Aorta (tissue), 5 donors: ENCODE measurements at regions not wholly inside any gene's neighbourhood (a gene's known extent, or its start where the extent isn't known, plus 50 kb on each side); places are given as distances from the start of the nearest gene placed in this dataset.

Experiments
- ATAC-seq: fragments of 200-7000 bp; cut with Tn5 transposase; one replicate; pipeline ENCODE4 v1.9.1; 2022; ENCODE audit warnings: moderate library complexity; ENCODE audit not compliant: low FRiP score
- DNase-seq, 2 donors: peaks; one replicate each; pipeline ENCODE4 v3.0.0-alpha.2; 2020
- H3K27ac ChIP-seq, 2 donors: one replicate each; pipeline ENCODE4 v1.5.1; 2013; ENCODE audit warnings: low read length in 2 of 2, mild to moderate bottlenecking in 2 of 2, moderate library complexity in 2 of 2, control low read depth in 1 of 2, inconsistent platforms in 1 of 2, low read depth in 1 of 2
- H3K27me3 ChIP-seq, 2 donors: one replicate each; pipeline ENCODE4 v1.6.1; 2013; ENCODE audit warnings: control low read depth in 1 of 2, low read length in 1 of 2, mild to moderate bottlenecking in 1 of 2, moderate library complexity in 1 of 2; ENCODE audit not compliant: insufficient read depth in 2 of 2, control insufficient read depth in 1 of 2
- H3K36me3 ChIP-seq, 2 donors: one replicate each; pipeline ENCODE4 v1.6.1; 2013; ENCODE audit warnings: control low read depth in 1 of 2, low read length in 1 of 2, mild to moderate bottlenecking in 1 of 2; ENCODE audit not compliant: insufficient read depth in 2 of 2, control insufficient read depth in 1 of 2
- H3K4me1 ChIP-seq, 2 donors: one replicate each; pipeline ENCODE4 v1.6.1; 2013; ENCODE audit warnings: low read length in 2 of 2, control low read depth in 1 of 2, mild to moderate bottlenecking in 1 of 2, moderate library complexity in 1 of 2; ENCODE audit not compliant: insufficient read depth in 2 of 2, control insufficient read depth in 1 of 2
- H3K4me3 ChIP-seq, 2 donors: one replicate each; pipeline ENCODE4 v1.5.1; 2013; ENCODE audit warnings: low read length in 2 of 2, control low read depth in 1 of 2, mild to moderate bottlenecking in 1 of 2
- H3K9me3 ChIP-seq: one replicate; pipeline ENCODE4 v1.6.1; 2013; ENCODE audit warnings: mild to moderate bottlenecking, low read length; ENCODE audit not compliant: control insufficient read depth
- WGBS, 2 donors: extraction: QIAGEN DNeasy Blood & Tissue Kit; methylation state at CpG; one replicate each; pipeline ENCODE4 v1.1.7; 2013; 5-methylcytosine and 5-hydroxymethylcytosine counted together
- intact Hi-C, 2 donors: fragments of 100-400 bp; cut with DNase I; formaldehyde crosslinking; loops; one replicate each; pipeline versions ENCODE4 v1.14.2 to v1.15.0; 2022
- donor health status: healthy with polysubstance abuse.
- donor health status: Bipolar disorder and iron deficiency.
- donor health status: DM: no; HTN: no; CAD: no.
- donor health status: DM: no; HTN: no; CAD: no.
- donor health status: DM: yes; HTN: yes; CAD: no.

DNA sequence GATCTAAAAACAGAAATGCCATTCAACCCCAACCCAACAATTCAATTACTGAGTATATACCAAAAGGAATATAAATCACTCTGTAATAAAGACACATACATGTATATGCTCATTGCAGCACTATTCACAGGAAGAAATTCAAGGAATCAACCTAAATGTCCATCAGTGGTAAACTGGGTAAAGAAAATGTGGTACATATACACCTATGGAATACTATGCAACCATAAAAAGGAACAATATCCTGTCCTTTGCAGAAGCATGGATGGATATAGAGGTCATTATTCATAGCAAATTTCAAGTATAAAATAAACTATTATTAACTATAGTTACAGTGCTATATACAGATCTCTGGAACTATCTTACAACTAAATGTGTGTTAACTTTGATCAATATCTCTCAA lies 599.3 kb downstream of the CDH11 start:
- intact Hi-C loops: no loop called here
- Histone ChIP-seq H3K27me3 (no peaks in the 10 kb centered on the region), H3K36me3 (no peaks in the 10 kb centered on the region), H3K4me3 (no peak overlapping the region), H3K9me3 (no peaks in the 10 kb centered on the region), H3K4me1 (no peaks in the 10 kb centered on the region), H3K27ac (no peak overlapping the region)
- no peak for ATAC-seq
- no peak for DNase-seq

DNA sequence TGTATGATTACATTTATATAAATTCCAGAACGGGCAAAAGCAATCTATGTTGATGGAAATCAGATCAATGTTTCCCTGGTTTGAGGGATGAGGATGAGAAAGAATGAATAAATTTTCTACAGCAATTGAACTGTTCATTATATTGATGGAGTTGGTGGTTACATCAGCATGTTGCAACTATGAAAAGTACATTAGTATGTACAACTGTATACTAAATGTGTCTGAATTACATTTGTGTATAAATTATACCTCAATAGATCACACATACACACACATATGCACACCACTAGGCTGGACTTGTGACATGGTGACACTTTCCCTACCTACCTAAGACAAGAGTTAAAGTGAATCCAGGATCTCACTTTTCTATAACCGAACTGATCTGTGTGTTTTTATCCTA lies 608.0 kb downstream of the CDH11 start:
- ATAC-seq (no peak), DNase-seq (no peak)
- Histone ChIP-seq H3K27me3 (no peaks in the 10 kb centered on the region), H3K4me1 (no peaks in the 10 kb centered on the region), H3K4me3 (no peak overlapping the region), H3K36me3 (no peaks in the 10 kb centered on the region), H3K9me3 (no peaks in the 10 kb centered on the region), H3K27ac (no peak overlapping the region)
- 89 to 96% methylated on average over 2 of the region's 2 CpGs for WGBS, 2 donors
- intact Hi-C loops: no loop called here

DNA sequence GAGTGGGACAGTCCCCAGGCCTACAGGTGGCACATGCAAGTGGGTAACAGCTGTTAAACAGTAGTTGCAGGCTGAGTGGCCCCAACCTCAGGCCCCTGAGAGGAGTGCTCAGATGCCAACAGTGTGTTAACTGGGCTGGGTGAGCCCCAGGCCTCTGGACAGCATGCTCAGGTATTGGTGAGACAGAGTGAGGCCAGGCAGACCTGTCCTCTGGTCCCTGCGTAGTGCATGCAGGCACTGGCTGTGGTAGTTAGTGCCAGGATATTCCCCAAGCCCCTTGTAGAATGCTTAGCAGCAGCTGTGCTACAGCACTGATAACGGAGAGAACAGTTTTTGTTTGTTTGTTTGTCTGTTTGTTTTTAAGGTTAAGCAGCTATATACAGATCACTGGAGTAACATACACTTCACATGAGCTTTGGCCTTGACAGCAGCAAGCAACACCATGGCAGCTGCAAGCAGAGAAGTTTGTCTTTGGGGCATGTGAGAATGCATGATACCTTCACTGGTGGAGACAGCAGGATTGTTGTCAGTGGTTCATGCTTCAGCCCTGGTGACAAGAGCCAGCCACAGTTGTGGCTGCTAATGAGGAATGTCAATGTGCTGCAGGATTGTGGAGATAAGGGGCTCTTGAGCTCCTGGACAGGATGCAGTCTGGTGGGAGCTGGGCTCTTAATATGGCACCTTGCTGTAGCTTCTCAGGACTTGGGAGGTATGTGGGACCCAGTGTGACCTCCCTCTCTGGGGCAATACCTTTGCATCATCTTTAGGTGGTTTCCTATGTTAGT lies 614.4 kb downstream of the CDH11 start:
- Histone ChIP-seq H3K4me3 (no peak overlapping the region), H3K27me3 (peaks cover 0 to 1% of the 10 kb centered on the region in 2 donors), H3K27ac (no peak overlapping the region), H3K9me3 (peaks cover 4% of the 10 kb centered on the region), H3K36me3 (no peaks in the 10 kb centered on the region), H3K4me1 (no peaks in the 10 kb centered on the region)
- WGBS, 2 donors: 96 to 98% methylated on average over 2 of the region's 2 CpGs
- intact Hi-C loops: no loop called here
- DNase-seq (no peak), ATAC-seq (no peak)

DNA sequence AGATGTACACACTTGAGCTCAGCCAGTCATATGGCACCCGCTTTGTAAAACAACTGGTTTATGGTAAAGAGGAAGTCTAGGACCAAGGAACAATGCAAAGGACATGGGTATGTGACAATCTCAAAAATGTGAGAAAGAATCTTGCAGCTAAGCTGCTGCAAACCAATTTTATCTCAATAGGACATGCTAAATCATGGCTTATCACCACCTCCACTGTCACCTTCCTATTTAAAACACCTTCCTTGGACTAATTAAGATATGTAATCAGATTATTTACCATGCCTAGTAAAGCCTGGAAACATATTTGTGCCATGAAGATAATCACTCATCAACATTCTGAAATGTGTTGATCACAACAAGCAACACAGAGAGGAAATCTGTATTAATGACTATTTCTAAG lies 622.7 kb downstream of the CDH11 start:
- 97 to 99% methylated on average over 1 of the region's 1 CpG for WGBS, 2 donors
- DNase-seq: no peak
- ATAC-seq: no peak

DNA sequence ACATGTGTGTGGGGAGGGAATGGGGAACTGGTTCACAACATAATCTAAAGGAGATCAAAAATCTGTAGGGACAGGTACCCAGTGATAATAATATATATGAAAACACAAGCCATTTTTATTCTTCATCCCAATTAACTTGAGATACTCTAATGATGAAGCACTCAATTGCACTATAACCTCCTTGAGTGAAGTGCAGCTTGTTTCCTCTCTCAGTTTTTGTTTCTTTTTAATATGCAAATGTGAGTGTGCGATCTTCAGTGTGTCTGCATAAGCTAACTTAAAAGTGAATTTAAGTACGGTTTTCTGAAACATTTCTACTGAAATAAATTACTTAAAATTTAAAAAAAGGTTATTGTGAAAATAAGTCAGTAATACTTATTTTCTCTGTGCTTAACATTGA lies 623.5 kb downstream of the CDH11 start:
- Histone ChIP-seq H3K9me3 (no peaks in the 10 kb centered on the region), H3K27me3 (no peaks in the 10 kb centered on the region), H3K36me3 (no peaks in the 10 kb centered on the region), H3K4me1 (no peaks in the 10 kb centered on the region), H3K27ac (no peak overlapping the region), H3K4me3 (no peak overlapping the region)
- no peak for ATAC-seq
- intact Hi-C loops: no loop called here
- WGBS, 2 donors: 93% methylated on average over 2 of the region's 2 CpGs
- no peak for DNase-seq

More for the DNA sequence above, 622.7 kb downstream of the CDH11 start:
- Histone ChIP-seq H3K27ac (no peak overlapping the region), H3K36me3 (no peaks in the 10 kb centered on the region), H3K27me3 (no peaks in the 10 kb centered on the region), H3K4me1 (no peaks in the 10 kb centered on the region), H3K9me3 (no peaks in the 10 kb centered on the region), H3K4me3 (no peak overlapping the region)
- intact Hi-C loops: no loop called here

DNA sequence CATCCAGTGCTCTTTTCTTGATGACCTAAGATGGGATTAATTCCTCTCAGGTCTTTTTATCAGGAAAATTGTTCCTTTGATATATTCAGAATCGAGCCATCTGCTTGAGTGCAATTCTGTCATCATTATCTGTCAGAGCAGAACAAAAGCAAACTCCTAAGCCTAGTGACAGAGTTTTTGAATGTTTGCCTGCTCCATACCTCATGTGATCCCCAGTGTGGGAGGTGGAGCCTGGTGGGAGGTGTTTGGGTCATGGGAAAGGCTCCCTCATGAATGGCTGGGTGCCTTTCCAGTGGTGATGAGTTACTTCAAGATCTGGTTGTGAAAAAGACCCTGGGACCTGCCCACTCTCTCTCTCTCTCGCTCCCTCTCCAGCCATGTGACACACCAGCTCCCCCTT lies 628.2 kb downstream of the CDH11 start:
- H3K27ac ChIP-seq: no peak overlapping the region
- H3K4me3 ChIP-seq: no peak overlapping the region
- no peaks in the 10 kb centered on the region for H3K9me3 ChIP-seq
- no peaks in the 10 kb centered on the region for H3K4me1 ChIP-seq
- DNase-seq: no peak
- H3K27me3 ChIP-seq: no peaks in the 10 kb centered on the region
- intact Hi-C loops: no loop called here
- 39 to 40% methylated on average over 2 of the region's 2 CpGs for WGBS, 2 donors
- H3K36me3 ChIP-seq: no peaks in the 10 kb centered on the region
- no peak for ATAC-seq

DNA sequence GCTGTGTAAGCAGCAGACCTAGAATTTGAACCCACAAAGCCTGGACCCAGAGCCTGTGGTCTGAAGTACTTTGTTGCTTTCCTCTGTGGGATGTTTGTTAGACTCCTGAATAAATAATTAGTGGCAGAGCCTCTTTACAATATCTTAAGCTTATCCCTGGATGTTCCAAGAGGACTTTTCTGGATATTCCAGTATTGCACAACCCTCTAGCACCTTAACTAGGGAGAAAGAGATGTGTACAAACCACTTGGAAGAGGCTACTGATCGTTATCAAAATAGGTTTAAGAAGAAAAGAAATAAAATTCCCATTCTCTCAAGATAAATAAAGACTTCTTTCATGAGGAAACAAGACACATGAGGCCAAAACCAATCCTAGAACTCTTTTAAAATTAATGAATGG lies 632.4 kb downstream of the CDH11 start:
- 82 to 88% methylated on average over 1 of the region's 1 CpG for WGBS, 2 donors
- ATAC-seq (no peak), DNase-seq (no peak)
- intact Hi-C loops: no loop called here
- Histone ChIP-seq H3K4me1 (no peaks in the 10 kb centered on the region), H3K27ac (no peak overlapping the region), H3K27me3 (no peaks in the 10 kb centered on the region), H3K9me3 (no peaks in the 10 kb centered on the region), H3K36me3 (no peaks in the 10 kb centered on the region), H3K4me3 (no peak overlapping the region)

DNA sequence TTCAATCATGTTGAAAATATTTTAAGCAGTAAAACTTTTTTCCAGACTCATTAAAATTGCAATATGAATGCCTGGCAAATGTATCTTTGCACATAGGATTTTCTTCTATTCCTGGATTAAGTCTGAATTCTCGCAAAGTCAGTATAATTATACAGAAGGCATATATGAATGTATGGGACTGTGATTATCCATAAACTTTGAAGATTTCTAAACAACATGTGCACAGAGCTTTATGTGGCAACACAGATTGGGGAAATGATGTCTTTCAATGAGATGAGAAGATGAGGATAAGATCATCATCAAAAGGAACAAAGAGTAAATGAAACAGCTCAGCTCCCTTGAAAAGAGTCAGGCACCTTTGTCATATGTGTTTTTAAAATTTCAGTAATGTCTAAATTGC lies 635.3 kb downstream of the CDH11 start:
- Histone ChIP-seq H3K9me3 (no peaks in the 10 kb centered on the region), H3K36me3 (no peaks in the 10 kb centered on the region), H3K27me3 (no peaks in the 10 kb centered on the region), H3K27ac (no peak overlapping the region), H3K4me1 (no peaks in the 10 kb centered on the region), H3K4me3 (no peak overlapping the region)
- intact Hi-C loops: no loop called here
- WGBS, 2 donors: 94 to 95% methylated on average over 1 of the region's 1 CpG
- DNase-seq: no peak
- ATAC-seq: no peak

DNA sequence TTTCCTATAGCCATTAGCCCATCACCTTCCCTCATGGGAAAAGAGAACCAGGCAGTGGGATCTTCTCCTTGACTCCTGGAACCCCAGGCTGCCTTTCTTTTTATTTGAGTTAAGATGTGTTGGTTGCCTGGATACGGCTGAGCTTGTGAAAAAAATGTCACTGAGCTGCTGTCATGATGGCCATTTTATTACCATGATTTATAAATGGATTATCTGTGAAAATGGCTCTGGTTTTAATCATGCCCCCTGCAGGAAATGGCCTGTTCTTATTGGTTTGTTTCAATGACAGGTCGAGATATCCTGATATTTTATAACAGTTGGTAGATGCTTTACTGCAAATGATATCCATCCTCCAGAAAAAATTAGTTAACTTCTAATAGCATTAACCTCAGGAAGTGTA lies 640.4 kb downstream of the CDH11 start:
- WGBS, 2 donors: 91 to 97% methylated on average over 2 of the region's 2 CpGs
- H3K4me1 ChIP-seq: peaks cover 6 to 10% of the 10 kb centered on the region in 2 donors
- H3K27ac ChIP-seq: no peak overlapping the region

More for the DNA sequence above, 640.4 kb downstream of the CDH11 start:
- ATAC-seq: no peak
- no peaks in the 10 kb centered on the region for H3K36me3 ChIP-seq
- intact Hi-C loops: no loop called here
- no peak for DNase-seq
- no peaks in the 10 kb centered on the region for H3K27me3 ChIP-seq
- H3K9me3 ChIP-seq: no peaks in the 10 kb centered on the region
- H3K4me3 ChIP-seq: no peak overlapping the region
